GM06990 (cell line): ENCODE measurements at regions not wholly inside any gene's neighbourhood (a gene's known extent, or its start where the extent isn't known, plus 50 kb on each side); places are given as distances from the start of the nearest gene placed in this dataset.
"Not testable (repeated sequence)": the region's sequence is repeated elsewhere in the genome, so short reads cannot be mapped to it uniquely, and the experiment has no call there.

Experiments
- DNase-seq: peaks from one replicate; pipeline ENCODE4 v3.0.0-alpha.2; 2011; ENCODE audit not compliant: insufficient read length; ENCODE audit errors: extremely low read depth
- H3K27me3 ChIP-seq: replicated peaks from 2 replicates; pipeline ENCODE4 v1.6.0; 2011; ENCODE audit warnings: low read length; ENCODE audit not compliant: control insufficient read depth, insufficient read depth
- H3K36me3 ChIP-seq: 2 replicates; pipeline ENCODE4 v1.5.1; 2011; ENCODE audit warnings: low read length; ENCODE audit not compliant: control insufficient read depth, insufficient read depth
- H3K4me3 ChIP-seq: replicated peaks from 2 replicates; pipeline ENCODE4 v1.5.1; 2011; ENCODE audit warnings: low read depth, mild to moderate bottlenecking, control low read depth, low read length
- TF ChIP-seq, protein P1 (sequence below): IDR thresholded peaks from 2 replicates; pipeline ENCODE4 v1.5.1; 2011; ENCODE audit warnings: low read length, control low read depth, mild to moderate bottlenecking, inconsistent platforms; ENCODE audit not compliant: insufficient read depth, poor library complexity, severe bottlenecking

DNA sequence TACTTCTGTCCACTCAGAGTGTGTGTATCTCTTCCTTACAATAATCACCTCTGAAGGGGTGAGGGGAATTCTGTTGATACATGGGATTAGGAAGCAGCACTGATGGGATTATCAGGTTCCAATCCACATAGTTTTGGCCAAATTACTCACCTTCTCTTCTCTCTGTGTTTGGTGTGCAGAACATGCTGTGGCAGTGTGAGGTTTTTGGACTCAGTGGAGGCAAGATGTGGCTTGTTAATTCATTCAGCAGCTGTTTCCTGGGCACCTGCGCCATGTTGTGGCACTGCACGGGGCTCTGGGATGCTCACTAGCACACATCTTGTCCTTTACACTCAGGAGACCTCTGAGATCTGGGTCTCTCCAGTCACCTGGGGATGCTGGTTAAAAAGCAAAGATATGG lies 350.3 kb upstream of the HS6ST1 start:
- H3K36me3 ChIP-seq = no peaks in the 10 kb centered on the region
- no peaks in the 10 kb centered on the region for H3K27me3 ChIP-seq
- no peak for DNase-seq
- no peak overlapping the region for H3K4me3 ChIP-seq
- TF ChIP-seq, protein P1, sequence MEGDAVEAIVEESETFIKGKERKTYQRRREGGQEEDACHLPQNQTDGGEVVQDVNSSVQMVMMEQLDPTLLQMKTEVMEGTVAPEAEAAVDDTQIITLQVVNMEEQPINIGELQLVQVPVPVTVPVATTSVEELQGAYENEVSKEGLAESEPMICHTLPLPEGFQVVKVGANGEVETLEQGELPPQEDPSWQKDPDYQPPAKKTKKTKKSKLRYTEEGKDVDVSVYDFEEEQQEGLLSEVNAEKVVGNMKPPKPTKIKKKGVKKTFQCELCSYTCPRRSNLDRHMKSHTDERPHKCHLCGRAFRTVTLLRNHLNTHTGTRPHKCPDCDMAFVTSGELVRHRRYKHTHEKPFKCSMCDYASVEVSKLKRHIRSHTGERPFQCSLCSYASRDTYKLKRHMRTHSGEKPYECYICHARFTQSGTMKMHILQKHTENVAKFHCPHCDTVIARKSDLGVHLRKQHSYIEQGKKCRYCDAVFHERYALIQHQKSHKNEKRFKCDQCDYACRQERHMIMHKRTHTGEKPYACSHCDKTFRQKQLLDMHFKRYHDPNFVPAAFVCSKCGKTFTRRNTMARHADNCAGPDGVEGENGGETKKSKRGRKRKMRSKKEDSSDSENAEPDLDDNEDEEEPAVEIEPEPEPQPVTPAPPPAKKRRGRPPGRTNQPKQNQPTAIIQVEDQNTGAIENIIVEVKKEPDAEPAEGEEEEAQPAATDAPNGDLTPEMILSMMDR = no peak

DNA sequence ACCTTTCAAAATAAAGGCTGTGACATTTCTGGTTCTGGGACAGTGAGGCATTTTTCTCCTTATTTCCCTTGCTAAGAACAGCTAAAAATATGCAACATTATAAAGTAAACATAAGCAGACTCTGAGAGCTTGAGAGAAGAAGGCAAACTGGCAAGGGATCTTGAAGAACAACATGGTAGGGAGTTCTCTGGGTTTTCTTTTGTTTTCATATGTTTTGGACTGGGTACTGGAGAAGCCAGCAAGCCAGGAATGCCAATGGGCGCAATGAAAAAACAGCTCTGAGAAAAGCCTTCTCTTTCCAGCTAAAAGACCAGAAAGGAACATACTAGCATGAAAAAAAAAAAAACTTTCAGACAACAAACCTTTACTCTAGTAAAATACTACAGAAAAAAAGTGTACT lies 351.4 kb upstream of the HS6ST1 start:
- Histone ChIP-seq H3K4me3 (no peak overlapping the region), H3K36me3 (no peaks in the 10 kb centered on the region), H3K27me3 (no peaks in the 10 kb centered on the region)
- no peak for DNase-seq
- TF ChIP-seq, protein P1 = no peak

DNA sequence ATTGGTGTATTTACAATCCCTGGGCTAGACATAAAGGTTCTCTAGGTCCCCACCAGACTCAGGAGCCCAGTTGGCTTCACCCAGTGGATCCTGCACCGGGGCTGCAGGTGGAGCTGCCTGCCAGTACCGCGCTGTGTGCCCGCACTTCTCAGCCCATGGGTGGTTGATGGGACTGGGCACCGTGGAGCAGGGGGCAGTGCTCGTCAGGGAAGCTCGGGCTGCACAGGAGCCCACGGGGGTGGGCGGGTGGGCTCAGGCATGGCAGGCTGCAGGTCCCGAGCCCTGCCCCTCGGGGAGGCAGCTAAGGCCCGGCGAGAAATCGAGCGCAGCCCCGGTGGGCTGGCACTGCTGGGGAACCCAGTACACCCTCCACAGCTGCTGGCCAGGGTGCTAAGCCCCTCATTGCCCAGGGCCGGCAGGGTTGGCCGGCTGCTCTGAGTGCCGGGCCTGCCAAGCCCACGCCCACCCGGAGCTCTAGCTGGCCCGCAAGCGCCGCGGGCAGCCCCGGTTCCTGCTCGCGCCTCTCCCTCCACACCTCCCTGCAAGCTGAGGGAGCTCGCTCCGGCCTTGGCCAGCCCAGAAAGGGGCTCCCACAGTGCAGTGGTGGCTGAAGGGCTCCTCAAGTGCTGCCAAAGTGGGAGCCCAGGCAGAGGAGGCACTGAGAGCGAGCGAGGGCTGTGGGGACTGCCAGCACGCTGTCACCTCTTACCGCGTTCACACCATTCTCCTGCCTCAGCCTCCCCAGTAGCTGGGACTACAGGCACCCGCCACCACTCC lies 353.5 kb upstream of the HS6ST1 start:
- not testable (repeated sequence) for H3K4me3 ChIP-seq, DNase-seq, H3K36me3 ChIP-seq, H3K27me3 ChIP-seq

DNA sequence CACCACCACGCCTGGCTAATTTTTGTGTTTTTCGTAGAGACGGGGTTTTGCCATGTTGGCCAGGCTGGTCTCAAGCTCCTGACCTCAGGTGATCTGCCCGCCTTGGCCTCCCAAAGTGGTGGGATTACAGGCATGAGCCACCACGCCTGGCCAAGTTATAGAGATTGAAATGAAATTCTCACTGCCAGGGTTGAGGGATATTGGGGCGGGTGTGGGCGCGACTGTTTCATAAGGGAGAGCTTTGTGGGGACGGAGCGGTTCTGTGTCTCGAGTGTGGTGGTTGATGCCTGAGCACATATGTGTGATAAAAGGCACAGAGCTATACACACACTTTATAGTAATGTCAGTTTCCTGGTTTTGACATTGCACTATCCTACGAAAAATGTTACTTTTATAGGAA lies 361.0 kb upstream of the HS6ST1 start:
- not testable (repeated sequence) for DNase-seq, H3K27me3 ChIP-seq, H3K4me3 ChIP-seq, H3K36me3 ChIP-seq

DNA sequence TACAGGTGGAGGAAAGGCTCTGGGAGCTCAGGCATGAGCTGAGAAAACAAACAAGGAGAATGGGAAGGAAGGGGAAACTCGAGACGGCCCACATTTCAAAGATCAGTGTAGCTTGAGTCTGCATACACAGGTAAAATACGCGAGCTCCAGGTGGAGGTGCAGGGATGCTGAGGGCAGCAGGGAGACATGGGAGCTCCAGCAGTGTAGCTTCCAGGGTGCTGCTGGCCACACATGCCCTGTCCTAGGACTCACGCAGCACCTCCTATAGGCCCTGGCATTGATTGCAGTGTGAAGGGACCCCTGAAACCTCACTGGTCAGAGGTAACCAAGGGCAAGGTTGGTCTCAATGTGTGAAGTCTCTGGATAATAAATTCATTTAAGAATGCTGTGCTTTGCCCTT lies 362.8 kb upstream of the HS6ST1 start:
- H3K27me3 ChIP-seq = no peaks in the 10 kb centered on the region
- no peak overlapping the region for H3K4me3 ChIP-seq
- TF ChIP-seq, protein P1 = peak; percentile 6
- no peak for DNase-seq
- H3K36me3 ChIP-seq = no peaks in the 10 kb centered on the region

DNA sequence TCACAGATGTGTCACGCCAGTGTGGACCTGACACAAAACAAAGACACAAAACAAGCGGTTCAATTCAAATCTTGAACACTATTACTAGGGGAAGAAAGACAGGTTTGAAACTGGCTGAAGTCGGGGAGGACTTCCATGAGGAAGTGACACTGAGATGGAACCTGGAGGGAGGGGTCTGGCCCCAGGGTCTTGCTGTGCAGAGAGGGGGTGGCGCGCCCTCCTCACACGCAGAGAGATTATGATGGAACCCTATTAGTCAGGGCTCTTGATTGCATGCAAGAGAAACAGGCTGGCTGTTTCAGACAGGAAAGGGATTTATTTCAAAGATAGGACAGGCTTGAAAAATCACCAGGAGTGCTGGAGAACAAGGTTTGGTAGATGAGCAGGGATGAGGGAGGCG lies 363.6 kb upstream of the HS6ST1 start:
- TF ChIP-seq, protein P1 = no peak
- no peaks in the 10 kb centered on the region for H3K36me3 ChIP-seq
- no peak overlapping the region for H3K4me3 ChIP-seq
- no peaks in the 10 kb centered on the region; the same call in 1 of the 2 replicates for H3K27me3 ChIP-seq
- DNase-seq = no peak
